Naive B cell (primary cell): ENCODE measurements at regions not wholly inside any gene's neighbourhood (a gene's known extent, or its start where the extent isn't known, plus 50 kb on each side); places are given as distances from the start of the nearest gene placed in this dataset.
A peak's percentile ranks its signal among the peaks of the same experiment; 100 is the strongest.

Source experiments
- ATAC-seq, 2 donors: fragments of 150-1000 bp; cut with Tn5 transposase; 2 replicates each; pipeline ENCODE4 v1.10.0; 2021; ENCODE audit warnings: low read depth in 2 of 2, mild to moderate bottlenecking in 2 of 2, moderate library complexity in 2 of 2
- DNase-seq: peaks from one replicate; pipeline ENCODE4 v3.0.0; 2022
- H3K27ac Mint-ChIP-seq, 6 donors: one replicate each; pipeline ENCODE4 v1.8.0; 2020 to 2022; ENCODE audit warnings: mild to moderate bottlenecking in 6 of 6, mixed read lengths in 6 of 6, moderate library complexity in 5 of 6, inconsistent platforms in 2 of 6
- H3K27me3 Mint-ChIP-seq, 3 donors: one replicate each; pipeline ENCODE4 v1.8.0; 2021 to 2022; ENCODE audit warnings: mixed read lengths in 3 of 3, mild to moderate bottlenecking in 1 of 3
- H3K36me3 Mint-ChIP-seq, 2 donors: one replicate each; pipeline ENCODE4 v1.8.0; 2020 to 2022; ENCODE audit warnings: mixed read lengths in 2 of 2, inconsistent platforms in 1 of 2, mild to moderate bottlenecking in 1 of 2
- H3K4me1 Mint-ChIP-seq, 3 donors: one replicate each; pipeline ENCODE4 v1.8.0; 2020 to 2022; ENCODE audit warnings: mixed read lengths in 3 of 3, inconsistent platforms in 1 of 3, mild to moderate bottlenecking in 1 of 3, moderate library complexity in 1 of 3
- H3K4me3 Mint-ChIP-seq, 8 donors: one replicate each; pipeline ENCODE4 v1.8.0; 2020 to 2022; ENCODE audit warnings: mild to moderate bottlenecking in 8 of 8, mixed read lengths in 8 of 8, moderate library complexity in 8 of 8, inconsistent platforms in 2 of 8
- H3K9me3 Mint-ChIP-seq, 7 donors: one replicate each; pipeline ENCODE4 v1.8.0; 2020 to 2022; ENCODE audit warnings: mixed read lengths in 7 of 7, mild to moderate bottlenecking in 5 of 7, inconsistent platforms in 2 of 7, moderate library complexity in 1 of 7

DNA sequence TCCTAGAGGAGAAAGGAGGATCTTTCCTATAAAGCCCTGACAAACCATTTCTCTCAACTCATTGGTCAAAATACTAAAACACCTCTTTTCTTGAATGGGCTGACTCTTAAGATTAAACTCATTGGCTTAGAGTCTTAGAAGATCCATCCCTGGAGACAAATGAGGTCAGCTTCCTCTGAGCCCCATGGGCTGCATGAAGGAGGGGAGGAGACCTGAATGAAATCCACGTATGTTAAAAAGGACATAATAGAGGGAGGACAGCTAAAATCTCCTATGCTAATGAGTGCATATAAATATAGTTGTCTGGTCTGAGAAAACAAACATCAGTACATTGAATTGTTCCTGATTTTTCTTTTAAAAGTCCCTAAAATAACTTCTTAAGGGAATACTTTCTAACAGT is 255.0 kb downstream of the TBL1XR1 start:
- H3K9me3 Mint-ChIP-seq: no peaks in the 10 kb centered on the region

DNA sequence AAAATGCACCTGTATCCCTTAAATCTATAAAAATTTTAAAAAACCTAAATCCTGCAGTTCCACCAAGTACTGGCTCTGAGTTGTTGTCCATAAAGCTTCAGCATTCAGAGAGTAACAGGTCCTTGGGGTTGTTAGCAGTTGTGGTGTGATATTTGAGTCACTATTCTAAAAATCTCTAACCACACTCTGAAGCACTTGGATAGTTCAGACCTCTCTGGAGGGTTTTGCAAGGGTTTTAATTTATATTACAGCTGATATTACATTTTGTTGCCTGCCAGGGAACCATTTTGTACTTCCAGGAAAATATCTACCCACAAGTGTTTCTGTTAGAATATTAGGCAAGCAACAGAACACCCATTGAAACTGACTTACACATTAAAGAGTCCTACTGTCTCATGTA is 255.6 kb downstream of the TBL1XR1 start:
- DNase-seq (no peak), ATAC-seq (no peak)
- H3K27ac Mint-ChIP-seq: no peak overlapping the region
- no peaks in the 10 kb centered on the region for H3K4me1 Mint-ChIP-seq
- H3K9me3 Mint-ChIP-seq: no peaks in the 10 kb centered on the region
- H3K4me3 Mint-ChIP-seq: no peak overlapping the region
- peaks cover 0 to 6% (median 0%) of the 10 kb centered on the region in 3 donors for H3K27me3 Mint-ChIP-seq
- no peaks in the 10 kb centered on the region for H3K36me3 Mint-ChIP-seq

More for the DNA sequence above, 255.0 kb downstream of the TBL1XR1 start:
- Mint-ChIP-seq H3K36me3 (no peaks in the 10 kb centered on the region), H3K27me3 (peaks cover 0 to 6% (median 0%) of the 10 kb centered on the region in 3 donors), H3K4me1 (no peaks in the 10 kb centered on the region), H3K27ac (peak overlapping the region in 1 of 6 donors; percentile 76), H3K4me3 (no peak overlapping the region)
- DNase-seq (no peak), ATAC-seq (no peak)

- Mint-ChIP-seq H3K36me3 (no peaks in the 10 kb centered on the region), H3K9me3 (peaks cover 0 to 4% (median 0%) of the 10 kb centered on the region in 7 donors), H3K27ac (no peak overlapping the region), H3K4me1 (no peaks in the 10 kb centered on the region), H3K27me3 (peaks cover 5 to 8% (median 6%) of the 10 kb centered on the region in 3 donors), H3K4me3 (no peak overlapping the region)
- DNase-seq (peak; percentile 14), ATAC-seq (peak; percentile 30 to 66)
Observed at GRCh38 chr3:176939022-176939817, 258.1 kb downstream of the TBL1XR1 start.

- no peaks in the 10 kb centered on the region for H3K4me1 Mint-ChIP-seq
- H3K9me3 Mint-ChIP-seq: peaks cover 0 to 7% (median 0%) of the 10 kb centered on the region in 7 donors
- DNase-seq (no peak), ATAC-seq (no peak)
- H3K27ac Mint-ChIP-seq: no peak overlapping the region
- H3K4me3 Mint-ChIP-seq: no peak overlapping the region
- peaks cover 5 to 8% (median 6%) of the 10 kb centered on the region in 3 donors for H3K27me3 Mint-ChIP-seq
- no peaks in the 10 kb centered on the region for H3K36me3 Mint-ChIP-seq
Observed at GRCh38 chr3:176937994-176938393, 259.3 kb downstream of the TBL1XR1 start.

DNA sequence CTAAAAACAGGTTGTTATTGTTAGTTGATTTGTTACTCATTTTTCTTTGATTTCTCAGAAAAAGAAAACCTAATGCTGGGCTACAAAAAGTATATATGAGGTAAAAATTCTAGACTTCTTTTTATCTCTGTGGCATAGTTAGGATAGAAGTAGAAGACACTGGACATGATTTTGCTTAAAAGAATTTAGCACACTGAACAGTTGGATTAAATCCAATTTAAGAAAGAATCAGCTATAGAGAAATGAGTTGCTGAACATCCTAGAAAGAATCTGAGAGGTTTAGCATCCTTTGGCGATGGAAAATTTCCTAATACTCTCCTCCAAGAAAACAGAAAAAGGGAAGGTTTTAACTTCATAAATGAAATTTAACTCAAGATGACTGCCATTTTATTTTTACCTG is 259.7 kb downstream of the TBL1XR1 start:
- Mint-ChIP-seq H3K4me3 (no peak overlapping the region), H3K4me1 (no peaks in the 10 kb centered on the region), H3K27ac (peak overlapping the region in 1 of 6 donors; percentile 5), H3K36me3 (no peaks in the 10 kb centered on the region), H3K9me3 (peaks cover 0 to 7% (median 0%) of the 10 kb centered on the region in 7 donors), H3K27me3 (peaks cover 5 to 8% (median 6%) of the 10 kb centered on the region in 3 donors)
- no peak for DNase-seq
- ATAC-seq: no peak

DNA sequence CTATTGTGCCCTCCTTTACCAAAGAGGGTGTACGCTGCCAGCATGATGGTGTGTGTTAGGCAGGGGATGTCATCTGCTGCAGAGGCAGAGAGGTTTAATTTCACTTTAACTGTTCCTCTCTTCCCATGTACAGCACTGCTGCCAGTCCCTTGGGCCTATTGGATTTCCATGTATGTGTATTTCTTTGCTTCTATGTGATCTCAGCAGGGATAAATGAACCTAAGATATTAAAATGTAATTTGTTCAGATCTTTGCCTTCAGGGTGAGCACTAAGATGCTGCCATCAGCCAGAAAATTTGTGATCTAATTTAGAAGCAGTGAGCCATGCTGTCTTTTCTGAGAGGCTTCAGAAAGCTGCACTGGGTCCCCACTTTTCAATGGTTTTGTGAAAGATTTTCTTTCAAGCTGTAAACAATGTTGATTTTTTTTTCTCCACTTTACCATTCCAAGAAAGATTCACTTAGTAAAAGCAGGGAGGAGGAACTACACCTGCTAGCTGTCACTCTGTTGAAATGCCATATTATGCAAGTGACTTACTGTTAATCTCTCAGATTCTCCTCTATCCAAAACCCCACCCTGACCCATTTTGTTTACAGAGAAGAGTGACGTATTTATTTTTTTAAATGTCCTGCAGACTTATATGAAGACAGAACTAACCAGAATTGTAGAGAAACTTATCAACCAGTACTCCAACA is 261.9 kb downstream of the TBL1XR1 start:
- Mint-ChIP-seq H3K4me3 (no peak overlapping the region), H3K36me3 (no peaks in the 10 kb centered on the region), H3K27ac (no peak overlapping the region)

GRCh38 chr3:176934698-176935097 is 262.6 kb downstream of the TBL1XR1 start:
- DNase-seq: no peak
- Mint-ChIP-seq H3K4me3 (no peak overlapping the region), H3K27ac (no peak overlapping the region), H3K36me3 (no peaks in the 10 kb centered on the region), H3K27me3 (peaks cover 0 to 8% (median 5%) of the 10 kb centered on the region in 3 donors), H3K9me3 (peaks cover 0 to 7% (median 0%) of the 10 kb centered on the region in 7 donors), H3K4me1 (no peaks in the 10 kb centered on the region)
- no peak for ATAC-seq

More for the DNA sequence above, 261.9 kb downstream of the TBL1XR1 start:
- Mint-ChIP-seq H3K27me3 (peaks cover 4 to 8% (median 5%) of the 10 kb centered on the region in 3 donors), H3K9me3 (peaks cover 0 to 7% (median 0%) of the 10 kb centered on the region in 7 donors), H3K4me1 (no peaks in the 10 kb centered on the region)
- DNase-seq: no peak
- ATAC-seq: no peak

GRCh38 chr3:176933704-176934103 is 263.6 kb downstream of the TBL1XR1 start:
- peaks cover 0 to 8% (median 5%) of the 10 kb centered on the region in 3 donors for H3K27me3 Mint-ChIP-seq
- H3K27ac Mint-ChIP-seq: no peak overlapping the region
- DNase-seq: no peak
- peaks cover 0 to 7% (median 0%) of the 10 kb centered on the region in 7 donors for H3K9me3 Mint-ChIP-seq
- ATAC-seq: no peak
- H3K4me1 Mint-ChIP-seq: no peaks in the 10 kb centered on the region
- no peak overlapping the region for H3K4me3 Mint-ChIP-seq
- no peaks in the 10 kb centered on the region for H3K36me3 Mint-ChIP-seq

DNA sequence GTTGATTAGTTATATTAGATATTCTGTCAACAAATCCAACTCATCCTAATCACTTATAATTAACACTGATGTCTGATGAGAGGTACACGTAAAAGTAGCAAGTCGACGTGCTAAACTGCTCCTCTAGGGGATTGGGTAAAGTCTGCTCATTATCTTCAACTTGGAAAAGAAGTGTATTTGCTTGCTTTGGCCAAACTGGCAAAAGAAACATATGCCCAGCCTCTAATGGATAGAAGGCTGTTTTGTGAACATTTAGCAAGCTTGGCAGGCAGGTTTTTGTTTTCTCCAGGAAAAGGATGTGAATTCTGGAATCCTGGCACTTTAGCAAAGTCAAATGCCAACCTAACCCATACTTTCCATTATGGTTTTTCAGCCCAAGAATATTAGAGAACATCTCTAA is 264.8 kb downstream of the TBL1XR1 start:
- Mint-ChIP-seq H3K27ac (no peak overlapping the region), H3K36me3 (no peaks in the 10 kb centered on the region), H3K27me3 (peaks cover 0 to 8% (median 5%) of the 10 kb centered on the region in 3 donors), H3K9me3 (peaks cover 0 to 7% (median 0%) of the 10 kb centered on the region in 7 donors), H3K4me3 (no peak overlapping the region), H3K4me1 (no peaks in the 10 kb centered on the region)
- DNase-seq (no peak), ATAC-seq (no peak)

DNA sequence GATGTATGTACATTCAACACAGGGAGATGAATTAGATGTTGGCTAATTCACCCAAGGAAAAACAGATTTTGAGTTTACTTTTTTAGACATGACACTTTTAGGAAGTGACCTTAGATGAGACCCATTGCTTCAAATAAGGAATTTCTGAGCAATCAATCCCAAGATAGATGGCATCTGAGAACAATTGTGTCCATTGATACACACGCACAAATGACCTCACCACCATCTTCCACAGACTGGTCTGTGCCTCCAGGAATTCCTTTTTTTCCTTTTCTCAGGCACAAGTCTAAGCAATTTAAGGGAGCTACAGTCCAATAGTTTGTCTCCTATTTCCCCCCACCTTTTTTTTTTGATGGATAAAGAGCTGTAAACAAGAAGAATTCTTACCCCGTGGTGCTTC is 265.3 kb downstream of the TBL1XR1 start:
- peaks cover 0 to 7% (median 0%) of the 10 kb centered on the region in 7 donors for H3K9me3 Mint-ChIP-seq

GRCh38 chr3:176930942-176931341 is 266.3 kb downstream of the TBL1XR1 start:
- Mint-ChIP-seq H3K9me3 (peaks cover 0 to 7% (median 0%) of the 10 kb centered on the region in 7 donors), H3K4me3 (no peak overlapping the region), H3K36me3 (no peaks in the 10 kb centered on the region), H3K4me1 (no peaks in the 10 kb centered on the region), H3K27ac (no peak overlapping the region), H3K27me3 (peaks cover 0 to 8% (median 8%) of the 10 kb centered on the region in 3 donors)
- DNase-seq (no peak), ATAC-seq (no peak)

More for the DNA sequence above, 265.3 kb downstream of the TBL1XR1 start:
- no peak for DNase-seq
- Mint-ChIP-seq H3K4me3 (no peak overlapping the region), H3K27ac (no peak overlapping the region), H3K27me3 (peaks cover 0 to 8% (median 8%) of the 10 kb centered on the region in 3 donors), H3K4me1 (no peaks in the 10 kb centered on the region), H3K36me3 (no peaks in the 10 kb centered on the region)
- no peak for ATAC-seq

- no peak overlapping the region for H3K4me3 Mint-ChIP-seq
- no peaks in the 10 kb centered on the region for H3K4me1 Mint-ChIP-seq
- no peak for ATAC-seq
- H3K27ac Mint-ChIP-seq: no peak overlapping the region
- H3K27me3 Mint-ChIP-seq: peaks cover 0 to 3% (median 0%) of the 10 kb centered on the region in 3 donors
- no peak for DNase-seq
- peaks cover 0 to 6% (median 2%) of the 10 kb centered on the region in 7 donors for H3K9me3 Mint-ChIP-seq
- no peaks in the 10 kb centered on the region for H3K36me3 Mint-ChIP-seq
Observed at GRCh38 chr3:176928582-176928931, 268.7 kb downstream of the TBL1XR1 start.

GRCh38 chr3:176927706-176928581 is 269.3 kb downstream of the TBL1XR1 start:
- no peak overlapping the region for H3K27ac Mint-ChIP-seq
- H3K4me3 Mint-ChIP-seq: no peak overlapping the region
- H3K27me3 Mint-ChIP-seq: peaks cover 0 to 3% (median 0%) of the 10 kb centered on the region in 3 donors
- DNase-seq (no peak), ATAC-seq (no peak)
- H3K4me1 Mint-ChIP-seq: no peaks in the 10 kb centered on the region
- peaks cover 0 to 8% (median 0%) of the 10 kb centered on the region in 7 donors for H3K9me3 Mint-ChIP-seq
- no peaks in the 10 kb centered on the region for H3K36me3 Mint-ChIP-seq
